ENCODE measurements at regions not wholly inside any gene's neighbourhood (a gene's known extent, or its start where the extent isn't known, plus 50 kb on each side); places are given as distances from the start of the nearest gene placed in this dataset.
"Not testable (repeated sequence)": the region's sequence is repeated elsewhere in the genome, so short reads cannot be mapped to it uniquely, and the experiment has no call there.

DNA sequence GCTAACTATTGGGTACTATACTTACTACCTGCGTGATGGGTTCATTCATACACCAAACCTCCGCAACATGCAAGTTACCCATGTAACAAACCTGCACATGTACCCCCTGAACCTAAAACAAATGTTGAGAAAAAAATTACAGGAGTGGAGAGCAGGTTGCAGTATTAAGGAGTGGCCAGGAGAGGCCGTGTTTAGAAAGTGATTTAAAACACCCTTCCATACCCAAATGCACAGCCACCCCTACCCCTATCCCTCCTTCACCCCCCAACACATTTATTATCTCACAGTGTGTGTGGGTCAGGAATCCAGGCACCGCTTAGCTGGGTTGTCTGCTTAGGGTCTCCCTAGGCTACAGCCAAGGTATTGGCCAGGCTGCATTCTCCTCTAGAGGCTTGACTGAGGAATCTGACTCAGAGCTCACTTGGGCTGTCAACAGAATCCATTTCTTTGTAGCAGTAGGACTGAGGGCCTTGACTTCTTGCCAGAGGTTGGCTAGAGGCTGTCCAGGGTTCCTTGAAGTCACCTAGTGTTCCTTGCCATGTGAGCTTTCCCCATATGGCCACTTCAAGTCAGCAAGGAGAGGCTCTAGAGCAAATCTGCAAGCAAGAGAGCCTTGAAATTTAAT lies 115.3 kb upstream of the NBPF8 start:
- H3K9me3 ChIP-seq (ENCODE audit: control insufficient read depth, insufficient read depth, low read depth, low read length); CTCF ChIA-PET; POLR2A ChIA-PET; H3K4me1 ChIP-seq (ENCODE audit: control insufficient read depth, insufficient read depth, low read length); H3K27ac ChIP-seq (ENCODE audit: extremely low read depth, low read depth, low read length); H3K4me3 ChIP-seq (ENCODE audit: low read depth, low read length); H3K36me3 ChIP-seq (ENCODE audit: control insufficient read depth in 2 of 2, insufficient read depth in 1 of 2, low read length in 2 of 2): not testable (repeated sequence)

DNA sequence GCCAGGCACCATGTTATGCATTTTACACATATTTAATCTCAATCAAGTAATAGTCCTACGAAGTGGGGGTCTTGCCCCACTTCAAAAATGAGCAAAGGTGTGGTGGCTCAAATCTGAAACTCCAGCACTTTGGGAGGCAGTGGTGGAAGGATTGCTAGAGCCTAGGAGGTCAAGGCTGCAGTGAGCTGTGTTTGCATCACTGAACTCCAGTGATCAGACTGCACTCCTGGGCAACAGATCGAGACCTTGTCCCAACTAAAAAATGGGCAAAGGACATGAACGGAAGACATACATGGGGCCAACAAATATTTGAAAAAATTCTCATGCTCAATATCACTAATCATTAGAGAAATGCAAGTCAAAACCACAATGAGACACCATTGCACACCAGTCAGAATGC lies 116.3 kb upstream of the NBPF8 start:
- H3K36me3 ChIP-seq (ENCODE audit: control insufficient read depth in 2 of 2, insufficient read depth in 1 of 2, low read length in 2 of 2); H3K27ac ChIP-seq (ENCODE audit: extremely low read depth, low read depth, low read length); CTCF ChIA-PET; H3K4me1 ChIP-seq (ENCODE audit: control insufficient read depth, insufficient read depth, low read length); H3K9me3 ChIP-seq (ENCODE audit: control insufficient read depth, insufficient read depth, low read depth, low read length); POLR2A ChIA-PET; H3K4me3 ChIP-seq (ENCODE audit: low read depth, low read length): not testable (repeated sequence)

DNA sequence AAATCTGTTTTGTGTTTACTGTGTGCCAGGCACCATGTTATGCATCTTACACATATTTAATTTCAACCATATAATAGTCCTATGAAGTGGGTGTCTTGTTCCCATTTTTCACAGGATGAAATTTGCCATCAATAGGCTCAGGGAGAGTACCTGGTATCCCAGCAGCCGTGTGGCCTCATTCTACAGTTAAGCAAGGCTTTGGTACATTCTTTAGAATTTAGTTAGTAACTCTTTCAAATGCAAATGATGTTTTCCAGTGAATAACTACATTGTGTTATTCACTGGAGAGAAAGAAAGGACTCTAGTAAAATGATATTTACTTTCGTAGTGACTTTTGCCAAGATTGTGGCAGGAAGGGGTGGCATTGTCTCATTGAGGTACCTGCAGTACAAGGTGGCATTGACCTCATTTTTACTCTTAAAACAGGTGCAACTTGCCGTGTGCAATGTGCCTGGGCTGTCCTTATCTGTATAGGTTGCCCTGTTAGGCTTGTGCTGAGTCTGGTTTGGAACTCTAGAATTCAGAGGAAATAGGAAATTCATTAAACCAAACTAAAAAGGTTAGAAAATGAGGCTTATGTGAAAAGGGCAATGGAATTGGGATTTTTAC lies 117.4 kb upstream of the NBPF8 start:
- CTCF ChIA-PET; H3K4me1 ChIP-seq (ENCODE audit: control insufficient read depth, insufficient read depth, low read length); H3K36me3 ChIP-seq (ENCODE audit: control insufficient read depth in 2 of 2, insufficient read depth in 1 of 2, low read length in 2 of 2); H3K9me3 ChIP-seq (ENCODE audit: control insufficient read depth, insufficient read depth, low read depth, low read length); H3K4me3 ChIP-seq (ENCODE audit: low read depth, low read length); H3K27ac ChIP-seq (ENCODE audit: extremely low read depth, low read depth, low read length); POLR2A ChIA-PET: not testable (repeated sequence)

DNA sequence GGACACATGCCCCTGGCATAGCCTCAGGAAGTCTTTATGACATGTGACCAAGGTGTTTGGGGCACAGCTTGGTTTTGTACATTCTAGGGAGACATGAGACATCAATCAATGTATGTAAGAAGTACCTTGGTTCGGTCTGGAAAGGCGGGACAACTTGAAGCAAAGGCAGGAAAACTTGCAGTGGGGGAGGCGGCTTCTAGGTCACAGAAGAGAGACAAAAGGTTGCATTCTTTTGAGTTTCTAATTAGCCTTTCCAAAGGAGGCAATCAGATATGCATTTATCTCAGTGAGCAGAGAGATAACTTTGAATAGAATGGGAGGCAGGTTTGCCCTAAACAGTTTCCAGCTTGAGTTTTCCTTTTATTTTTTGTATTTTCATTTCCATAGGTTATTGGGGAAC lies 113.8 kb upstream of the SEC22B start:
- H3K36me3 ChIP-seq (ENCODE audit: control insufficient read depth in 2 of 2, insufficient read depth in 1 of 2, low read length in 2 of 2); POLR2A ChIA-PET; H3K4me1 ChIP-seq (ENCODE audit: control insufficient read depth, insufficient read depth, low read length); CTCF ChIA-PET; H3K4me3 ChIP-seq (ENCODE audit: low read depth, low read length); H3K27ac ChIP-seq (ENCODE audit: extremely low read depth, low read depth, low read length); H3K9me3 ChIP-seq (ENCODE audit: control insufficient read depth, insufficient read depth, low read depth, low read length): not testable (repeated sequence)

DNA sequence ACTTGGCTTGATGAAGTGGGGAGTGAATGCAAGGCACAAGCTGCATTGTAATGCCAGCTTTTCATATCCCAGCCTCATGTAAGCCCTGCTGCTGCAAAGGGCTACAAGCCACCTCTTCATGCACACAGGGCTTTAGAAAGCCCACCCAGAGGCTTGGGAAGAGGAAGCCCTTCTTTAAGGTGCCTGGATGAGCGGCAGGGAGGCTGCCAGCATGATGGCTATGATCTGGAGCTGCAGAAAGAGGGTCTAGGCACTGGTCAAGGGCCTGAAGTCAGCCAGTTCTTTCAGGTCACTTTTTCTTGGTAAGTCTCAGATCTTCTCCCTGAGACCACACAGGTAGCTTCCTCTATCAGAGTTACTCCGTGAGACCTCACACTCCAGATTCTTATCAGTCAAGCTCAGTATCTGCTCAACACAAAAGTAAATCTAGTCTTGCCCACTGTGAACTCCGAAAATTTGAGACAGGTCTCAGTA lies 113.3 kb upstream of the SEC22B start:
- H3K4me3 ChIP-seq (ENCODE audit: low read depth, low read length); H3K4me1 ChIP-seq (ENCODE audit: control insufficient read depth, insufficient read depth, low read length); H3K27ac ChIP-seq (ENCODE audit: extremely low read depth, low read depth, low read length); H3K9me3 ChIP-seq (ENCODE audit: control insufficient read depth, insufficient read depth, low read depth, low read length); CTCF ChIA-PET; H3K36me3 ChIP-seq (ENCODE audit: control insufficient read depth in 2 of 2, insufficient read depth in 1 of 2, low read length in 2 of 2); POLR2A ChIA-PET: not testable (repeated sequence)

DNA sequence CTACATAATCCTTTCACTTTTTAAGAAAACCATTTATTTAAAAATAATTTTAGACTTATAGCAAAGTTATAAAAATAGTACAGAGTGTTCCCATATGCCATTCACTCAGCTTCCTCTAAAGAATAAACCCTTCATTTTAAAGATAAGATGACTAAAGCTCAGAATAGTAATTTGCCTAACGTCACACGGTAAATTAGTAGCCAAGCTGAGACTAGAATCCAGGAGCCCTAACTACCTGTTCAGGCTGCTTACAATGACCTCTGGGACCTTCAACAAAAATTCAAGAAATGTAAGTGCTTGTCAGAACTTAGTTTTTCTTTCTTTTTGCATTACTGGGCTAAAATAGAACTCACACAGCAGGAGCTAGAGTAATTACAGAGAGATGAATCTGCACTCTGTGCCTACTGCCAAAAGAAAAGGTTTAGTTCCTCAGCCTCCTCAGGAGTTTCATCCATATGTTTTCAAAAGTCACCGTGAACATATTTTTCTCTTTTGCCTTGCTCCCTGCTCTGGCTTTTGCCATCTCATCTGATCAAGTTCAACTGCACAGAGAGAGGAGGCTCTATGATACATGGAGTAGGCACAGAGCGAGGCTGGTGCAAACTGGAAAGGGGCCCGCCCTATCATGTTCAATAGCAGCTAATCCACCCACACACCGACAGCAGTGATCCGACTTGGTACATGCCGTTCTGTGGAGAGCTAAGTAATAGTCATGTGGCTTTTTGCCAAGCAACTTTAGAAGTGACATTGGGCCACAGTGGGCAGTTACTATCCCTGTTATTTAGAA lies 112.7 kb upstream of the SEC22B start:
- H3K9me3 ChIP-seq (ENCODE audit: control insufficient read depth, insufficient read depth, low read depth, low read length); H3K4me1 ChIP-seq (ENCODE audit: control insufficient read depth, insufficient read depth, low read length); H3K27ac ChIP-seq (ENCODE audit: extremely low read depth, low read depth, low read length); H3K36me3 ChIP-seq (ENCODE audit: control insufficient read depth in 2 of 2, insufficient read depth in 1 of 2, low read length in 2 of 2); CTCF ChIA-PET; POLR2A ChIA-PET; H3K4me3 ChIP-seq (ENCODE audit: low read depth, low read length): not testable (repeated sequence)

DNA sequence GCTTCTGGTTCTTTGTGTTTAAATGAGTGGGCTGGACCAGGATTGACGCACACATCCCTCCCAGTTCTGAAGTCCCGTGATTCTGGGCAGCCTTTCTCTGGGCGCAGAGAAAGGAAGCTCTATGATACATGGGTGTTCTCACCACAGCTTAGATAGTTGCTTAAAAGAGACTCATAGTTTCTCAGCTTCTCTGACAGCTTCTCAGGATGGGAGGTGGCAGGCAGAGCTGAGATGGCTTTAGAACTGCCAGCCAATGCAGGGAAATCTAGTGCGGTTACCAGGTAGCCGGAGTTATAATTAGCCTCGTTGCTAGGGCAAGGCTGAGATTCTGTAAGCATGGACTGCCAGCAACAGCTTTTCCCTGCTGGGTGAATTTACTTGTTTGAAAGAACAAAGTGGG lies 111.8 kb upstream of the SEC22B start:
- CTCF ChIA-PET; POLR2A ChIA-PET; H3K4me3 ChIP-seq (ENCODE audit: low read depth, low read length); H3K9me3 ChIP-seq (ENCODE audit: control insufficient read depth, insufficient read depth, low read depth, low read length); H3K36me3 ChIP-seq (ENCODE audit: control insufficient read depth in 2 of 2, insufficient read depth in 1 of 2, low read length in 2 of 2); H3K27ac ChIP-seq (ENCODE audit: extremely low read depth, low read depth, low read length); H3K4me1 ChIP-seq (ENCODE audit: control insufficient read depth, insufficient read depth, low read length): not testable (repeated sequence)

DNA sequence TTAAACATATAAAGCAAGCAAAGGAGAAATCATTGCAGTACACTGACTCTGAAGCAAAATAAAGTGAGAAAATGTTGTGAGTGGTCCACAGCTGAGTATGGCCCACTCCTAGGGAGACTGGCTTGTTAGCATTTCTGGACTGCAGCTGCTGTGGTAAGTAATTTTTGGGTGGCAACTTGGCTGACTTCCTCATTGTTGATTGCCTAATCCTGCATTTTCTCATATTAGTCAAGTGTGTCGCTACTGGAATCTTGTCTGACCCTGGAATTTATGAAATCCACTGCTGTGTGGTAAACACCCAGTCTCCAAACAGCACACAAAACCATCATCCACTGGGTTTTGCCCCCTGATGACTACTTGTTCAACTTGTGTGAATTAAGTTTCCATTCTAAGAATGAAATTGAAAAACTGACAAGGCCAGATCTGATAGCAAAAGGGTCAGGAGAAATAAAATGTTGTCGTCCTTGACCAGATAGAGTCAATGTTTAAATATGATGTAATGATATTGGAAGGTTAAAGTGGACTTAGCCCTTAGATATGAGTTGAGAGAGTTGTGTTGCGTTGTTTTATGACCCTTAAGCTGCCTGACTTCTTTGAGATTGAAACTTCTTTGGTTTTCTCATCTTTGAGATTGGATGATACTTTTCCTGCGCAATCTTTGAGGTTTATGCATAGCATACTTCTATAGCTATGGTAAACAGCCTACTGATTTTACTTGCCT lies 106.6 kb upstream of the SEC22B start:
- POLR2A ChIA-PET; H3K36me3 ChIP-seq (ENCODE audit: control insufficient read depth in 2 of 2, insufficient read depth in 1 of 2, low read length in 2 of 2); H3K9me3 ChIP-seq (ENCODE audit: control insufficient read depth, insufficient read depth, low read depth, low read length); H3K4me1 ChIP-seq (ENCODE audit: control insufficient read depth, insufficient read depth, low read length); H3K27ac ChIP-seq (ENCODE audit: extremely low read depth, low read depth, low read length); CTCF ChIA-PET; H3K4me3 ChIP-seq (ENCODE audit: low read depth, low read length): not testable (repeated sequence)

DNA sequence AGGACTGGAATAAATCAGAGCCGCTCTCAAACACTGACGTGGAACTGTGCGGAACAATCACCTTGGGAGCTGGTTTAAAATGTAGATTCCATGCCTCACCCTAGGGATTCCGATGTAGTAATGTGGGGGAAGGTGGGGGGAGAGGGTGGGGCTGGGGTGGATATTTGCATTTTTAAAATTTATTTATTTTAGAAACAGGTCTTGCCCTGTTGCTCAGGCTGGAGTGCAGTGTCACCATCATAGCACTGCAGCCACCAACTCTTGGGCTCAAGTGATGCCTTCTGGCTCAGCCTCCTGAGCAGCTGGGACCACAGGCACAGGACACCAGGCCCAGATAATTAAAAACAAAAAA lies 101.9 kb upstream of the SEC22B start:
- H3K4me3 ChIP-seq (ENCODE audit: low read depth, low read length); H3K4me1 ChIP-seq (ENCODE audit: control insufficient read depth, insufficient read depth, low read length); CTCF ChIA-PET; H3K9me3 ChIP-seq (ENCODE audit: control insufficient read depth, insufficient read depth, low read depth, low read length); H3K36me3 ChIP-seq (ENCODE audit: control insufficient read depth in 2 of 2, insufficient read depth in 1 of 2, low read length in 2 of 2); POLR2A ChIA-PET; H3K27ac ChIP-seq (ENCODE audit: extremely low read depth, low read depth, low read length): not testable (repeated sequence)

DNA sequence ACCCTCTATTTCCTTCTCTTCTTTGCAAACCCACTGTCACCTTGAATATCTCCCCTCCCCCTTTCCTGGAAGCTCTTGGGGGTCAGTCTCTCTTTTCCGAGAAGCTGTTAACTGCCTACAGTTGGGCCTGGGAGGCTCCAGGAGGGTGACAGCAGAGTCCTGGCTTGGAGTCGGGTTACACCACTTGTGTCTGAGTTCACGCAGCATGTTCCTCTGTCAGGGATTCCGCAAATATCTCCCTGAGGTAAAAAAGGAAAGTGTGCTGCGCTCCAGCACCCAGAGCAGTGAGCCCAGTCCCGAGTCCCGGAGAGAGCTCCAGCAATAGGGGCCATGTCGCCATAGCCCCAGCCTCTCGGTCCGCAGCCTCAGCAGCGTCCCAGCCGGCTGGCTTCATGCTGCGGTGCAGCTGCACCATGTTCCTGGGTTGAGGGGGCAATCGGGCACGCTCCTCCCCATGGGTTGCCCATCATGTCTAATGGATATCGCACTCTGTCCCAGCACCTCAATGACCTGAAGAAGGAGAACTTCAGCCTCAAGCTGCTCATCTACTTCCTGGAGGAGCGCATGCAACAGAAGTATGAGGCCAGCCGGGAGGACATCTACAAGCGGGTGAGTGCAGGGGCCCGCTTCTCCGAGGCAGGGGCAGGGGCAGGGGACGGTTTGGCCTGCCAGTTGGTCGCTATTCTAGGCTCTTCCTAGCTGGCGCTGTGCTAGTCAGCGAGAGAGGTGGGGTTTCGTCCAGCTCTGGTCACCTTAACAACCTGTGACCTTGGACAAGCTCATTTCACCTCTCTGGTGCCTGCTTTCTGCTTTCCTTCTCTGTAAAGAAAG lies 101.3 kb upstream of the SEC22B start:
- H3K27ac ChIP-seq (ENCODE audit: extremely low read depth, low read depth, low read length); H3K36me3 ChIP-seq (ENCODE audit: control insufficient read depth in 2 of 2, insufficient read depth in 1 of 2, low read length in 2 of 2); POLR2A ChIA-PET; CTCF ChIA-PET; H3K9me3 ChIP-seq (ENCODE audit: control insufficient read depth, insufficient read depth, low read depth, low read length); H3K4me3 ChIP-seq (ENCODE audit: low read depth, low read length); H3K4me1 ChIP-seq (ENCODE audit: control insufficient read depth, insufficient read depth, low read length): not testable (repeated sequence)
